Stomach (tissue), 4 donors: ENCODE measurements at regions not wholly inside any gene's neighbourhood (a gene's known extent, or its start where the extent isn't known, plus 50 kb on each side); places are given as distances from the start of the nearest gene placed in this dataset.

ENCODE experiments used
- POLR2A ChIP-seq, 4 donors: fragments of 450-650 bp; IDR thresholded peaks; one replicate each; pipeline ENCODE4 v1.6.1; 2016; ENCODE audit warnings: antibody characterized with exemption in 4 of 4, control low read depth in 2 of 4, mild to moderate bottlenecking in 1 of 4, moderate library complexity in 1 of 4
- POLR2AphosphoS5 ChIP-seq, 3 donors: sonication (generic); formaldehyde crosslinking; IDR thresholded peaks; one replicate each; pipeline ENCODE4 v1.6.1; 2016; ENCODE audit warnings: antibody characterized with exemption in 3 of 3
- TF ChIP-seq, protein P1 (sequence below), 7 experiments: fragments of 450-650 bp in 4 of 7; fragments of 200-600 bp in 3 of 7; sonication (generic) in 3 of 7; IDR thresholded peaks; one replicate each; pipeline ENCODE4 v1.5.1; 2016 to 2019; ENCODE audit warnings: antibody characterized with exemption in 7 of 7, control low read depth in 2 of 7, mild to moderate bottlenecking in 1 of 7

DNA sequence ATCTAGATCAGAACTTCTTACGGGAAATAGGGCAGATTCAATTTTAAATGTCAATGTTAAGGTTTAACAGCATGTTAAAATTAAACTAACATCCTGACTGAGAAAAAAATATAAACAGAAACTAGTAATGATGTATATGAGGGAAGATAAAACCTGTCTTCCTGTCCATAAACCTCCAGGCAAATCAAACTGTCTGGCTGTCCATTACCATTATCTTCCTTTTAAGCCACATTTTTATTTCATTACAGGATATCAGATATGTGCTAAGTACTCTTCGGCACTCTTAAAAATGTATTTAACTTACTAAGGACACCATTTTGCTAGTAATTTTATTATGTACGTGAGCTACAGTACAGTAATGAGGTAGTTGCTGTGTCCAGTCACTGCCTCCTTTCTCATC is 1461.7 kb upstream of the ALCAM start:
- TF ChIP-seq POLR2AphosphoS5 (IDR thresholded peaks at IDR 0.05) (no peak), POLR2A (IDR thresholded peaks at IDR 0.05) (no peak)
- TF ChIP-seq, protein P1, sequence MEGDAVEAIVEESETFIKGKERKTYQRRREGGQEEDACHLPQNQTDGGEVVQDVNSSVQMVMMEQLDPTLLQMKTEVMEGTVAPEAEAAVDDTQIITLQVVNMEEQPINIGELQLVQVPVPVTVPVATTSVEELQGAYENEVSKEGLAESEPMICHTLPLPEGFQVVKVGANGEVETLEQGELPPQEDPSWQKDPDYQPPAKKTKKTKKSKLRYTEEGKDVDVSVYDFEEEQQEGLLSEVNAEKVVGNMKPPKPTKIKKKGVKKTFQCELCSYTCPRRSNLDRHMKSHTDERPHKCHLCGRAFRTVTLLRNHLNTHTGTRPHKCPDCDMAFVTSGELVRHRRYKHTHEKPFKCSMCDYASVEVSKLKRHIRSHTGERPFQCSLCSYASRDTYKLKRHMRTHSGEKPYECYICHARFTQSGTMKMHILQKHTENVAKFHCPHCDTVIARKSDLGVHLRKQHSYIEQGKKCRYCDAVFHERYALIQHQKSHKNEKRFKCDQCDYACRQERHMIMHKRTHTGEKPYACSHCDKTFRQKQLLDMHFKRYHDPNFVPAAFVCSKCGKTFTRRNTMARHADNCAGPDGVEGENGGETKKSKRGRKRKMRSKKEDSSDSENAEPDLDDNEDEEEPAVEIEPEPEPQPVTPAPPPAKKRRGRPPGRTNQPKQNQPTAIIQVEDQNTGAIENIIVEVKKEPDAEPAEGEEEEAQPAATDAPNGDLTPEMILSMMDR (IDR thresholded peaks at IDR 0.05), result no peak
